Endodermal cell (in vitro differentiated cells): ENCODE measurements at regions not wholly inside any gene's neighbourhood (a gene's known extent, or its start where the extent isn't known, plus 50 kb on each side); places are given as distances from the start of the nearest gene placed in this dataset.

Source experiments
- DNase-seq: peaks from one replicate; pipeline ENCODE4 v3.0.0-alpha.2; 2017
- H3K27ac ChIP-seq: 2 replicates; pipeline ENCODE4 v1.5.1; 2013; ENCODE audit warnings: mild to moderate bottlenecking, low read depth, low read length, moderate library complexity
- H3K27me3 ChIP-seq: 2 replicates; pipeline ENCODE4 v1.6.1; 2013; ENCODE audit warnings: mild to moderate bottlenecking, low read length, moderate library complexity; ENCODE audit not compliant: insufficient read depth, control insufficient read depth, poor library complexity, severe bottlenecking
- H3K36me3 ChIP-seq: 2 replicates; pipeline ENCODE4 v1.7.0; 2013; ENCODE audit warnings: mild to moderate bottlenecking, low read length, moderate library complexity; ENCODE audit not compliant: control insufficient read depth, insufficient read depth
- H3K4me1 ChIP-seq: one replicate; pipeline ENCODE4 v1.7.0; 2013; ENCODE audit warnings: low read length; ENCODE audit not compliant: control insufficient read depth, insufficient read depth
- H3K4me3 ChIP-seq: 2 replicates; pipeline ENCODE4 v1.5.1; 2013; ENCODE audit warnings: mild to moderate bottlenecking, low read length, moderate library complexity
- H3K9ac ChIP-seq: 2 replicates; pipeline ENCODE4 v1.6.1; 2013; ENCODE audit warnings: mild to moderate bottlenecking, low read length, moderate library complexity; ENCODE audit not compliant: poor library complexity, severe bottlenecking; ENCODE audit errors: extremely low read depth
- H3K9me3 ChIP-seq: 2 replicates; pipeline ENCODE4 v1.6.1; 2013; ENCODE audit warnings: mild to moderate bottlenecking, low read length, moderate library complexity; ENCODE audit not compliant: control insufficient read depth
- H3K27ac Mint-ChIP-seq: 2 replicates; pipeline ENCODE4 v1.8.0; 2020; ENCODE audit warnings: mixed read lengths
- H3K27me3 Mint-ChIP-seq: 2 replicates; pipeline ENCODE4 v1.8.0; 2021; ENCODE audit warnings: mild to moderate bottlenecking, mixed read lengths; ENCODE audit not compliant: insufficient read depth
- H3K36me3 Mint-ChIP-seq: 2 replicates; pipeline ENCODE4 v1.8.0; 2020; ENCODE audit warnings: low read depth, mixed read lengths
- H3K4me1 Mint-ChIP-seq: 2 replicates; pipeline ENCODE4 v1.8.0; 2020; ENCODE audit warnings: mixed read lengths
- H3K4me3 Mint-ChIP-seq: 2 replicates; pipeline ENCODE4 v1.8.0; 2020; ENCODE audit warnings: mild to moderate bottlenecking, moderate library complexity, mixed read lengths
- H3K9me3 Mint-ChIP-seq: 2 replicates; pipeline ENCODE4 v1.8.0; 2020; ENCODE audit warnings: mild to moderate bottlenecking, mixed read lengths
- WGBS, 2 experiments: methylation state at CpG; one replicate each; pipeline versions ENCODE4 v1.1.5 to v1.1.7; 2013; ENCODE audit warnings: missing lambda C conversion rate in 2 of 2, mixed read lengths in 1 of 2; ENCODE audit not compliant: insufficient coverage in 1 of 2, insufficient read length in 1 of 2; 5-methylcytosine and 5-hydroxymethylcytosine counted together
- TF ChIP-seq, protein P1 (sequence below): fragments of 200-600 bp; sonication (generic); conservative IDR thresholded peaks from 2 replicates; pipeline ENCODE4 v1.5.0; 2021; ENCODE audit warnings: antibody characterized with exemption, mild to moderate bottlenecking

DNA sequence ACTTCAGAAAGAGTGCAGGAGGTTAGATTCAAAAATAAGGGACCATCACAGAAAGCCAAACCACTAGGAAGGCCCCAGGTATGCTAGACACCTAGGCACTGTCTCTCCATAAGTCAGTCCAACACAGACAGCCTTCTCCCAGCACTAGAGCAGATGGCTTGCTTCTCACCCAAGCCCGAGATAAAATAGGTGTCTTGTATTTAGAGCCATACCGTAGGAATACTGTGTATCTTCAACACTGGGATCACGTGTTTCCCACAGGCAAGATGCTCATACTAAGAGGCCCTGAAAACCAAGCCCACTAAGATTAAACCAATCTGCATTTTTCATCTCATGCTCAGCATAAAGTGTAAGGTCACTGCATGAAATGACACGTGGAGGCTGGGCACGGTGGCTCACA lies 223.3 kb upstream of the KAZN start:
- Mint-ChIP-seq H3K9me3 (no peaks in the 10 kb centered on the region), H3K27ac (no peak overlapping the region), H3K4me3 (no peak overlapping the region), H3K4me1 (peaks cover 4% of the 10 kb centered on the region), H3K36me3 (no peaks in the 10 kb centered on the region), H3K27me3 (peaks cover 58% of the 10 kb centered on the region)
- no peaks in the 10 kb centered on the region for H3K4me1 ChIP-seq
- TF ChIP-seq, protein P1, sequence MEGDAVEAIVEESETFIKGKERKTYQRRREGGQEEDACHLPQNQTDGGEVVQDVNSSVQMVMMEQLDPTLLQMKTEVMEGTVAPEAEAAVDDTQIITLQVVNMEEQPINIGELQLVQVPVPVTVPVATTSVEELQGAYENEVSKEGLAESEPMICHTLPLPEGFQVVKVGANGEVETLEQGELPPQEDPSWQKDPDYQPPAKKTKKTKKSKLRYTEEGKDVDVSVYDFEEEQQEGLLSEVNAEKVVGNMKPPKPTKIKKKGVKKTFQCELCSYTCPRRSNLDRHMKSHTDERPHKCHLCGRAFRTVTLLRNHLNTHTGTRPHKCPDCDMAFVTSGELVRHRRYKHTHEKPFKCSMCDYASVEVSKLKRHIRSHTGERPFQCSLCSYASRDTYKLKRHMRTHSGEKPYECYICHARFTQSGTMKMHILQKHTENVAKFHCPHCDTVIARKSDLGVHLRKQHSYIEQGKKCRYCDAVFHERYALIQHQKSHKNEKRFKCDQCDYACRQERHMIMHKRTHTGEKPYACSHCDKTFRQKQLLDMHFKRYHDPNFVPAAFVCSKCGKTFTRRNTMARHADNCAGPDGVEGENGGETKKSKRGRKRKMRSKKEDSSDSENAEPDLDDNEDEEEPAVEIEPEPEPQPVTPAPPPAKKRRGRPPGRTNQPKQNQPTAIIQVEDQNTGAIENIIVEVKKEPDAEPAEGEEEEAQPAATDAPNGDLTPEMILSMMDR: no peak
- H3K27ac ChIP-seq: no peak overlapping the region
- DNase-seq: no peak
- no peaks in the 10 kb centered on the region for H3K36me3 ChIP-seq
- peaks cover 36% of the 10 kb centered on the region for H3K27me3 ChIP-seq
- no peak overlapping the region for H3K9ac ChIP-seq
- H3K4me3 ChIP-seq: no peak overlapping the region
- no peaks in the 10 kb centered on the region for H3K9me3 ChIP-seq
- WGBS, 2 experiments: 94 to 96% methylated on average over 5 of the region's 5 CpGs

DNA sequence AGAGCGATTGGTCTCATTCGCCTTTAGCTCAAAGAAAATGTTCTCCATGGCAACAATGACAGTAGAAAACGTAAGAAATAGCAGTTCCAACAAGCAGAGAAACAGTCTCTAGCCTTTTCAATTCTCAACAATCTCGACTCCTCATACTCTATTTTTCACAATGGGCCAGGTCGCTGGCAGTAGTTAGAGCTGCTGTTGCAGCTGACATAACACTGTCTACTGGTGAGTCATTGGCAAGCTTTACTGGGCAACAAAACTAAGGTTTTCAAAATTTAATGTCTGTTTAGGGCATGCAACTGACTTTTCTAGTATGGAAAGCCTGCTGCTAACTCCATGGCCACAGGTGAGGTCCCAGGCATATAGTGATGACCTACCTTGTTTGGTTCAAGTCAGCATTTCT lies 221.1 kb upstream of the KAZN start:
- H3K4me1 ChIP-seq: no peaks in the 10 kb centered on the region
- H3K27me3 ChIP-seq: peaks cover 17% of the 10 kb centered on the region
- DNase-seq: no peak
- Mint-ChIP-seq H3K4me1 (no peaks in the 10 kb centered on the region), H3K9me3 (peaks cover 3% of the 10 kb centered on the region), H3K4me3 (no peak overlapping the region), H3K36me3 (no peaks in the 10 kb centered on the region), H3K27ac (no peak overlapping the region), H3K27me3 (peaks cover 40% of the 10 kb centered on the region)
- WGBS, 2 experiments: 87 to 89% methylated on average over 5 of the region's 5 CpGs
- H3K27ac ChIP-seq: no peak overlapping the region
- peaks cover 6% of the 10 kb centered on the region for H3K9me3 ChIP-seq
- no peaks in the 10 kb centered on the region for H3K36me3 ChIP-seq
- TF ChIP-seq, protein P1: no peak
- H3K9ac ChIP-seq: no peak overlapping the region
- no peak overlapping the region for H3K4me3 ChIP-seq

DNA sequence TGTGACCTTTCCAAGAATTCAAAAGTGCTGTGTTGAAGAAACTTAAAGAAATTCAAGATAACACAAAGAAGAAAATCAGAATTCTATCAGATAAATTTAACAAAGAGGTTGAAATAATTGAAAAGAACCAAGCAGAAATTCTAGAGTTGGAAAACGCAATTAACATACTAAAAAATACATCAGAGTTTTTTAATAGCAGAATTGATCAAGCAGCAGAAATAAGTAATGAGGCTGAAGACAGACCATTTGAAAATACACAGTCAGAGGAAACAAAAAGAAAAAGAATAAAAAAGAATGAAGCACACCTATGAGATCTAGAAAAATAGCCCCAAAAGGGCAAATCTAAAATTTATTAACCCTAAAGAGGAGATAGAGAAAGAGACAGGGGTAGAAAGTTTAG lies 218.1 kb upstream of the KAZN start:
- Mint-ChIP-seq H3K27ac (no peak overlapping the region), H3K36me3 (no peaks in the 10 kb centered on the region), H3K9me3 (peaks cover 3% of the 10 kb centered on the region), H3K4me3 (no peak overlapping the region), H3K27me3 (peaks cover 17% of the 10 kb centered on the region), H3K4me1 (no peaks in the 10 kb centered on the region)
- Histone ChIP-seq H3K36me3 (no peaks in the 10 kb centered on the region), H3K4me3 (no peak overlapping the region), H3K4me1 (no peaks in the 10 kb centered on the region), H3K9ac (no peak overlapping the region), H3K9me3 (peaks cover 6% of the 10 kb centered on the region), H3K27me3 (peaks cover 6% of the 10 kb centered on the region), H3K27ac (no peak overlapping the region)
- TF ChIP-seq, protein P1: no peak
- DNase-seq: no peak
- WGBS, 2 experiments: 63% methylated on average over 1 of the region's 1 CpG; no CpG with 5 or more reads in 1 of the 2 experiments
